ENCODE measurements at regions not wholly inside any gene's neighbourhood (a gene's known extent, or its start where the extent isn't known, plus 50 kb on each side); places are given as distances from the start of the nearest gene placed in this dataset.
"Not testable (repeated sequence)": the region's sequence is repeated elsewhere in the genome, so short reads cannot be mapped to it uniquely, and the experiment has no call there.

- H3K27me3 ChIP-seq, result no peaks in the 10 kb centered on the region
- ATAC-seq (ENCODE audit: low FRiP score in 2 of 2), result no peak
- no peaks in the 10 kb centered on the region for H3K9me3 ChIP-seq
- no peaks in the 10 kb centered on the region for H3K36me3 ChIP-seq
- H3K27ac ChIP-seq, result no peak overlapping the region
- no peak for DNase-seq
- TF ChIP-seq POLR2AphosphoS5 (IDR thresholded peaks at IDR 0.05) (no peak), EP300 (IDR thresholded peaks at IDR 0.05) (no peak)
- no peak overlapping the region for H3K4me3 ChIP-seq
- H3K4me1 ChIP-seq, result no peaks in the 10 kb centered on the region
- WGBS, 2 donors, result 50 to 56% methylated on average over 2 of the region's 2 CpGs
Observed at GRCh38 chr15:38635170-38635569, 70.6 kb upstream of the RASGRP1 start.

- no peak for TF ChIP-seq CTCF (IDR thresholded peaks at IDR 0.05)
- no peak for TF ChIP-seq POLR2A (IDR thresholded peaks at IDR 0.05)
- no peak for TF ChIP-seq POLR2AphosphoS5 (IDR thresholded peaks at IDR 0.05)
- TF ChIP-seq EP300 (IDR thresholded peaks at IDR 0.05), result no peak
- no peak overlapping the region for H3K27ac ChIP-seq
- 76 to 83% methylated on average over 4 of the region's 4 CpGs for WGBS, 2 donors
- no peaks in the 10 kb centered on the region for H3K4me1 ChIP-seq
- no peaks in the 10 kb centered on the region for H3K27me3 ChIP-seq
- no peaks in the 10 kb centered on the region for H3K36me3 ChIP-seq
- DNase-seq, result no peak
- H3K9me3 ChIP-seq, result no peaks in the 10 kb centered on the region
- peak in 1 of 2 donors; percentile 58 for ATAC-seq (ENCODE audit: low FRiP score in 2 of 2)
- no peak overlapping the region for H3K4me3 ChIP-seq
Observed at GRCh38 chr15:38636597-38636996, 72.0 kb upstream of the RASGRP1 start.

GRCh38 chr15:38638126-38638525 is 73.5 kb upstream of the RASGRP1 start:
- no peak overlapping the region for H3K4me3 ChIP-seq
- WGBS, 2 donors, result 74 to 76% methylated on average over 2 of the region's 2 CpGs
- TF ChIP-seq CTCF (IDR thresholded peaks at IDR 0.05) (no peak), EP300 (IDR thresholded peaks at IDR 0.05) (no peak), POLR2AphosphoS5 (IDR thresholded peaks at IDR 0.05) (no peak), POLR2A (IDR thresholded peaks at IDR 0.05) (no peak)
- no peaks in the 10 kb centered on the region for H3K36me3 ChIP-seq
- H3K9me3 ChIP-seq, result no peaks in the 10 kb centered on the region
- no peak overlapping the region for H3K27ac ChIP-seq
- no peaks in the 10 kb centered on the region for H3K4me1 ChIP-seq
- ATAC-seq (ENCODE audit: low FRiP score in 2 of 2) (no peak), DNase-seq (no peak)
- H3K27me3 ChIP-seq, result no peaks in the 10 kb centered on the region

- Histone ChIP-seq H3K27ac (no peak overlapping the region), H3K9me3 (no peaks in the 10 kb centered on the region), H3K36me3 (no peaks in the 10 kb centered on the region), H3K27me3 (no peaks in the 10 kb centered on the region), H3K4me3 (no peak overlapping the region), H3K4me1 (no peaks in the 10 kb centered on the region)
- TF ChIP-seq EP300 (IDR thresholded peaks at IDR 0.05) (no peak), POLR2A (IDR thresholded peaks at IDR 0.05) (no peak), POLR2AphosphoS5 (IDR thresholded peaks at IDR 0.05) (no peak), CTCF (IDR thresholded peaks at IDR 0.05) (no peak)
- ATAC-seq (ENCODE audit: low FRiP score in 2 of 2) (no peak), DNase-seq (no peak)
- WGBS, 2 donors, result 71 to 98% methylated on average over 4 of the region's 4 CpGs
Observed at GRCh38 chr15:38638811-38639210, 74.2 kb upstream of the RASGRP1 start.

- DNase-seq (no peak), ATAC-seq (ENCODE audit: low FRiP score in 2 of 2) (no peak)
- H3K27ac ChIP-seq, result no peak overlapping the region
- WGBS, 2 donors, result 67 to 91% methylated on average over 3 of the region's 3 CpGs
- H3K4me3 ChIP-seq, result no peak overlapping the region
- TF ChIP-seq POLR2AphosphoS5 (IDR thresholded peaks at IDR 0.05) (no peak), POLR2A (IDR thresholded peaks at IDR 0.05) (no peak), EP300 (IDR thresholded peaks at IDR 0.05) (no peak), CTCF (IDR thresholded peaks at IDR 0.05) (no peak)
- no peaks in the 10 kb centered on the region for H3K4me1 ChIP-seq
- H3K9me3 ChIP-seq, result peaks cover 0 to 4% (median 0%) of the 10 kb centered on the region in 4 donors
- no peaks in the 10 kb centered on the region for H3K27me3 ChIP-seq
- H3K36me3 ChIP-seq, result no peaks in the 10 kb centered on the region
Observed at GRCh38 chr15:38642689-38643270, 78.2 kb upstream of the RASGRP1 start.

GRCh38 chr15:38644353-38644752 is 79.7 kb upstream of the RASGRP1 start:
- not testable (repeated sequence) for DNase-seq; H3K36me3 ChIP-seq; ATAC-seq (ENCODE audit: low FRiP score in 2 of 2); H3K27me3 ChIP-seq; H3K4me3 ChIP-seq; H3K4me1 ChIP-seq; H3K9me3 ChIP-seq; H3K27ac ChIP-seq
- 88 to 93% methylated on average over 3 of the region's 3 CpGs for WGBS, 2 donors
